GM19372 (cell line): ENCODE measurements at regions not wholly inside any gene's neighbourhood (a gene's known extent, or its start where the extent isn't known, plus 50 kb on each side); places are given as distances from the start of the nearest gene placed in this dataset.

ENCODE experiments used
- ATAC-seq: cut with Tn5 transposase; IDR thresholded peaks from one replicate; pipeline ENCODE4 v1.9.1; 2021; ENCODE audit warnings: mild to moderate bottlenecking, low read depth, moderate library complexity; ENCODE audit not compliant: unreplicated experiment

- ATAC-seq = no peak
Observed at GRCh38 chr16:85379041-85380001, 233.8 kb upstream of the GSE1 start.

- no peak for ATAC-seq
Observed at GRCh38 chr16:85380002-85380395, 233.1 kb upstream of the GSE1 start.

- ATAC-seq = no peak
Observed at GRCh38 chr16:85380905-85381737, 232.0 kb upstream of the GSE1 start.

- no peak for ATAC-seq
Observed at GRCh38 chr16:85381738-85382592, 231.2 kb upstream of the GSE1 start.

- ATAC-seq = no peak
Observed at GRCh38 chr16:85382717-85383118, 230.4 kb upstream of the GSE1 start.

- ATAC-seq = no peak
Observed at GRCh38 chr16:85383836-85384832, 229.0 kb upstream of the GSE1 start.

GRCh38 chr16:85384833-85385462 lies 228.2 kb upstream of the GSE1 start:
- ATAC-seq = no peak

- ATAC-seq = no peak
Observed at GRCh38 chr16:85385463-85386331, 227.4 kb upstream of the GSE1 start.

GRCh38 chr16:85386467-85387170 lies 226.5 kb upstream of the GSE1 start:
- ATAC-seq = no peak

- no peak for ATAC-seq
Observed at GRCh38 chr16:85387171-85387507, 226.0 kb upstream of the GSE1 start.

GRCh38 chr16:85387731-85388295 lies 225.3 kb upstream of the GSE1 start:
- no peak for ATAC-seq

- ATAC-seq = no peak
Observed at GRCh38 chr16:85389679-85390470, 223.2 kb upstream of the GSE1 start.

GRCh38 chr16:85390511-85391174 lies 222.5 kb upstream of the GSE1 start:
- ATAC-seq = no peak

- ATAC-seq = no peak
Observed at GRCh38 chr16:85391175-85391707, 221.9 kb upstream of the GSE1 start.

GRCh38 chr16:85391769-85392583 lies 221.1 kb upstream of the GSE1 start:
- ATAC-seq = no peak
